ENCODE measurements at regions not wholly inside any gene's neighbourhood (a gene's known extent, or its start where the extent isn't known, plus 50 kb on each side); places are given as distances from the start of the nearest gene placed in this dataset.

DNA sequence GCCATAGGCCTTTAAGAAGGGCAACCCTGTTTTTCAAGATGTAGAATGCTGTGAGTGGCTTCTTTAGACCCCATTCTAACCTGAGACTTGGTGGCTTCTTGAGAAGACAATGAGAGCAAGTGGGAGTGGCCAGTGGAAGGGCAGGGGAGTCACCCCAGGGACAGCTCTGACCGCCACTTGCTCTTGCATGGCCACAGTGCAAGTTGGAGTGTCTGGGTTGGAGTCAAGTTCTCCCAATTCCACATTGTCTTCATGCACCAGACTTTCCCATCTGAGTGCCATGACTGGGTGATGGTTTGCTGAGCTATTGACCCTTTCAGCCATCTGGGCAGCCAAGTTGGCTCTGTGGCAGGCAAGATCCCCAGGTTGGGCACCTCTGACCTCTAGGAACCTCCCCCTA lies 148.0 kb upstream of the SKOR2 start:
- no peak for DNase-seq (ENCODE audit: extremely low spot score)
- TF ChIP-seq, protein P1, sequence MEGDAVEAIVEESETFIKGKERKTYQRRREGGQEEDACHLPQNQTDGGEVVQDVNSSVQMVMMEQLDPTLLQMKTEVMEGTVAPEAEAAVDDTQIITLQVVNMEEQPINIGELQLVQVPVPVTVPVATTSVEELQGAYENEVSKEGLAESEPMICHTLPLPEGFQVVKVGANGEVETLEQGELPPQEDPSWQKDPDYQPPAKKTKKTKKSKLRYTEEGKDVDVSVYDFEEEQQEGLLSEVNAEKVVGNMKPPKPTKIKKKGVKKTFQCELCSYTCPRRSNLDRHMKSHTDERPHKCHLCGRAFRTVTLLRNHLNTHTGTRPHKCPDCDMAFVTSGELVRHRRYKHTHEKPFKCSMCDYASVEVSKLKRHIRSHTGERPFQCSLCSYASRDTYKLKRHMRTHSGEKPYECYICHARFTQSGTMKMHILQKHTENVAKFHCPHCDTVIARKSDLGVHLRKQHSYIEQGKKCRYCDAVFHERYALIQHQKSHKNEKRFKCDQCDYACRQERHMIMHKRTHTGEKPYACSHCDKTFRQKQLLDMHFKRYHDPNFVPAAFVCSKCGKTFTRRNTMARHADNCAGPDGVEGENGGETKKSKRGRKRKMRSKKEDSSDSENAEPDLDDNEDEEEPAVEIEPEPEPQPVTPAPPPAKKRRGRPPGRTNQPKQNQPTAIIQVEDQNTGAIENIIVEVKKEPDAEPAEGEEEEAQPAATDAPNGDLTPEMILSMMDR (IDR thresholded peaks at IDR 0.05; ENCODE audit: control extremely low read depth, extremely low read depth, low read depth, missing control alignments): no peak
- POLR2A ChIA-PET: no interaction called here
- CTCF ChIA-PET: interaction anchor here (2.0 kb wide), 1 partner anchor 349 kb away, joined by 4 read pairs; no protein-coding TSS in a partner anchor

DNA sequence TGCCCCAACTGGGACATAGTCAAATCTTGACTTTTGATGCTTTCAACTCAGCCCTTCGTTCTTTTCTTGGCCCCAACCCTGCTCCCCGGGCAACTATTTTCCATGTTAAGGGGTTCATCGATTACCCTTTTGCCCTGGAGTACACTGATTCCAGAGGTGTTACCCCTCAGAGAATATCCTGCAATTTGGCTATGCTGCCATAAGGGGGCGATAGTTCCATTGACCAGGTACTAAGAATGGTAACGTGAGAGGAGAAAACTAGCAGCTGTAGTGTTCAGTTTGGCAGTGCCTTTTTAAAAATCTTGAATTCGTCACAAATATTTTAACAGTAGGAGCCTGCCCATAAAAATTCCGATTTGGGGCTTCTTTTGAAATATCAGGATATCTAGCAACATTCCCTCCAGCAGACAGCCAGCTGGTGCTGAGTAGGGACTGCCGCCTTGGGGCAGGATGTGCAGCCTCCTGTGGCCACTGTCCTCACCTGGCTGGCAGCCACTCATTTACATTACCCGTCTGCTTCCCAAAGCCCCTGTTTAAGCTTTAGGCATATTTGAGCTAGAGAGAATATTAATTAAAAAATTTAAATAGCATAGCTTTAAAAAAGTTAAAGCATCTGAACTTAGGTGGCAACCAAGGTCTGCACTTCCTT lies 146.3 kb upstream of the SKOR2 start:
- ChIA-PET POLR2A (no interaction called here), CTCF (interaction anchor here (0.7 to 2.0 kb wide), 5 partner anchors 9 to 351 kb away, joined by 3 to 9 read pairs (median 3); no protein-coding TSS in a partner anchor)
- peak; percentile 51 for DNase-seq (ENCODE audit: extremely low spot score)

GRCh38 chr18:47391665-47392064 lies 140.2 kb upstream of the SKOR2 start:
- ChIA-PET POLR2A (no interaction called here), CTCF (no interaction called here)
- TF ChIP-seq, protein P1 (IDR thresholded peaks at IDR 0.05; ENCODE audit: control extremely low read depth, extremely low read depth, low read depth, missing control alignments): no peak
- DNase-seq (ENCODE audit: extremely low spot score): no peak

More for the DNA sequence above, 146.3 kb upstream of the SKOR2 start:
- TF ChIP-seq, protein P1 (IDR thresholded peaks at IDR 0.05; ENCODE audit: control extremely low read depth, extremely low read depth, low read depth, missing control alignments): peak; percentile 31

DNA sequence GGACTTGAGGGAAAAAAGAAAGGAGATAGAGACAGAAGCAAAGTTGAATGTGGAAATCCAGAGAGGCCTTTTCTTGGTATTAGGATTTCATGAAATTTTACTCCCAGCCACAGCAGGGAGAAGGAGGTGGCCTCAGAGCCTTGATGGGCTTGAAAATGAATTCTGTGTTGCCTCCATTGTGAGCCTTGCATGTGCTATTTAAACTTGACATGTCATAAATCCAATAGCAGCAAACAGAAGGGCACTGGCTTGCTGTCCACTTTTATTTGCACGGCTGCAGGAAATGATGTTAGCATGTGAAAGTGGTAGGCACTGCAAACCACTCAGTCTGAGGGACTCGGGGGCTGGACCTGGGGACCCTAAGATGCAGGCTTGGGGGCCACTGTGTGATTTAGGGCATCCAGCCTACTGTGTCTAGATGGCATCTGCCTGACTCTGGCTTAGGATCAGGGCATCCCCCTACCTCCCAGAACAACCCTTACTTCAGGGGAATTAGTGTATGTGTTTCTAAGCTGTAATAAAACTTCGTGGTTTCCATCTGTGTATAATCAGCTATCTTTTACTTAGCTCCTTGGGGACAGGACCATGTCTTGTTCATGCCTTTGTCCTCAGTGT lies 139.1 kb upstream of the SKOR2 start:
- CTCF ChIA-PET: no interaction called here
- POLR2A ChIA-PET: no interaction called here
- TF ChIP-seq, protein P1 (IDR thresholded peaks at IDR 0.05; ENCODE audit: control extremely low read depth, extremely low read depth, low read depth, missing control alignments): no peak
- DNase-seq (ENCODE audit: extremely low spot score): no peak

DNA sequence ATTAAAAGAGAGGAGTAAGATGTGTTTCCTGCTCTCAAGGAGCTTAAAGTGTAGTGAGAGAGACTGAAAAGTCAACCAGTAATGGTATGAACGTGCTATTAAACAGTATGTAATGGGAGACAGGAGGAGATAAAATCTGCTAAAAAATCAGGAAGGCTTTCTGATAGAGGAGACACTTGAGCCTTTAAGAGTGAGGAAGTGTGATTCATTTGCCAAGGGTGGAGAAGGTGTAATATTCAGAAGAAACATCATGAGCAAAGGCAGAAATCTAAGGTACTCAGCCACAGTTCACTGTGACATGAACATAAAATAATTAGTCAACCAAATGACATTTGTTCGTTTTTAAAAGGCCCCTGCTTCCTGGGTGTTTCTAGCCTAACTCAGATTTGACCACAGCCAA lies 137.8 kb upstream of the SKOR2 start:
- ChIA-PET POLR2A (no interaction called here), CTCF (no interaction called here)
- TF ChIP-seq, protein P1 (IDR thresholded peaks at IDR 0.05; ENCODE audit: control extremely low read depth, extremely low read depth, low read depth, missing control alignments): no peak
- DNase-seq (ENCODE audit: extremely low spot score): no peak

DNA sequence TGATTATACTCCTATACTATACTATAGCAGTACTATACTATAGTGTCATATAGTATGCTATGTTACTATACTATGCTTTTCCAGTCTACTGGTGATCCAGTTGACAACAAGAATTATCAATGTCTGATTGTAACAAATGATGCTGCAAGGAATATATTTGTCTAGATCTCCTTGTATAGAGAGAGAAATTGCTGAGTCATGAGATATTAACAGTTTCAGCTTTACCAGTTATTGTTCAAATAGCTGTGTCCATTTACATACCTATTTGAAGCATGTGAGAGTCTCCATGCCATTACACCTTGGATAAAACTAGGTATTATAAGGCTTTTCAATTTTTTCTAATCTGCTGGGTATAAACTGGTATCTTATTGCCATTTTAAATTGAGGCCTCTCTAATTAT lies 136.4 kb upstream of the SKOR2 start:
- ChIA-PET CTCF (no interaction called here), POLR2A (no interaction called here)
- TF ChIP-seq, protein P1 (IDR thresholded peaks at IDR 0.05; ENCODE audit: control extremely low read depth, extremely low read depth, low read depth, missing control alignments): no peak
- DNase-seq (ENCODE audit: extremely low spot score): no peak
